Caco-2 (cell line): ENCODE measurements at regions not wholly inside any gene's neighbourhood (a gene's known extent, or its start where the extent isn't known, plus 50 kb on each side); places are given as distances from the start of the nearest gene placed in this dataset.

Source experiments
- BruUV-seq: library from RNA; stranded (reverse); fragments of 400-500 nt; replicated peaks from 2 replicates; lab custom pipeline; 2021; lab: Mats Ljungman, UMichigan
- CTCF ChIA-PET: fragments of 300-600 bp; sonication (Branson Sonifier 250); formaldehyde crosslinking; loops from one replicate; lab custom pipeline; 2022; ENCODE audit warnings: antibody characterized with exemption; lab: Charles Lee
- POLR2A ChIA-PET: fragments of 300-600 bp; sonication (Branson Sonifier 250); formaldehyde crosslinking; loops from one replicate; lab custom pipeline; 2022; ENCODE audit warnings: antibody characterized with exemption; lab: Charles Lee
- DNase-seq, 2 experiments: peaks; one replicate each; pipeline versions ENCODE4 v3.0.0 to v3.0.0-alpha.2; 2020 to 2022
- H3K27me3 ChIP-seq: replicated peaks from 2 replicates; pipeline ENCODE4 v1.6.0; 2011; ENCODE audit warnings: low read length; ENCODE audit not compliant: control insufficient read depth, insufficient read depth
- H3K36me3 ChIP-seq: 2 replicates; pipeline ENCODE4 v1.5.1; 2011; ENCODE audit warnings: low read length; ENCODE audit not compliant: control insufficient read depth, insufficient read depth
- H3K4me1 ChIP-seq: fragments of 250-450 bp; sonication (Bioruptor Pico); 2 replicates; pipeline ENCODE4 v1.5.1; 2020; ENCODE audit warnings: mild to moderate bottlenecking
- H3K4me3 ChIP-seq: 2 replicates; pipeline ENCODE4 v1.5.1; 2011; ENCODE audit warnings: low read depth, mild to moderate bottlenecking, control low read depth, low read length
- H3K9me3 ChIP-seq: fragments of 250-450 bp; sonication (Bioruptor Pico); 2 replicates; pipeline ENCODE4 v1.5.1; 2020; ENCODE audit warnings: mild to moderate bottlenecking, moderate library complexity
- H3K27ac Mint-ChIP-seq: one replicate; pipeline ENCODE4 v1.8.0; 2022; ENCODE audit warnings: mixed read lengths; ENCODE audit not compliant: unreplicated experiment
- H3K27me3 Mint-ChIP-seq: one replicate; pipeline ENCODE4 v1.8.0; 2022; ENCODE audit warnings: mixed read lengths; ENCODE audit not compliant: insufficient read depth, unreplicated experiment
- H3K36me3 Mint-ChIP-seq: one replicate; pipeline ENCODE4 v1.8.0; 2022; ENCODE audit warnings: mild to moderate bottlenecking, mixed read lengths; ENCODE audit not compliant: insufficient read depth, unreplicated experiment
- H3K4me1 Mint-ChIP-seq: one replicate; pipeline ENCODE4 v1.8.0; 2022; ENCODE audit warnings: low read depth, mixed read lengths; ENCODE audit not compliant: unreplicated experiment
- H3K4me3 Mint-ChIP-seq: one replicate; pipeline ENCODE4 v1.8.0; 2022; ENCODE audit warnings: mild to moderate bottlenecking, moderate library complexity, mixed read lengths; ENCODE audit not compliant: unreplicated experiment
- H3K9me3 Mint-ChIP-seq: one replicate; pipeline ENCODE4 v1.8.0; 2022; ENCODE audit warnings: mixed read lengths; ENCODE audit not compliant: unreplicated experiment
- CTCF ChIP-seq, 2 experiments: fragments of 200-600 bp in 1 of 2; IDR thresholded peaks; 1 replicate in 1 of 2; 2 replicates in 1 of 2; pipeline versions ENCODE4 v1.5.1 to v1.8.0; 2011 to 2022; ENCODE audit warnings: antibody characterized with exemption in 1 of 2, control low read depth in 1 of 2, inconsistent platforms in 1 of 2, low read depth in 1 of 2, low read length in 1 of 2, mild to moderate bottlenecking in 1 of 2, moderate library complexity in 1 of 2; ENCODE audit not compliant: insufficient read depth in 1 of 2, severe bottlenecking in 1 of 2, unreplicated experiment in 1 of 2
- intact Hi-C: fragments of 100-400 bp; cut with micrococcal nuclease; formaldehyde crosslinking; loops from one replicate; pipeline ENCODE4 v1.10.0; 2022; ENCODE audit not compliant: unreplicated experiment

GRCh38 chr1:62997884-62998283, 214.0 kb downstream of the ATG4C start:
- no peaks in the 10 kb centered on the region for H3K9me3 ChIP-seq
- Mint-ChIP-seq H3K27me3 (peaks cover 13% of the 10 kb centered on the region), H3K4me3 (no peak overlapping the region), H3K27ac (no peak overlapping the region), H3K4me1 (no peaks in the 10 kb centered on the region), H3K36me3 (no peaks in the 10 kb centered on the region), H3K9me3 (no peaks in the 10 kb centered on the region)
- no peaks in the 10 kb centered on the region for H3K27me3 ChIP-seq
- BruUV-seq: no TSS peak
- ChIA-PET CTCF (no interaction called here), POLR2A (no interaction called here)
- no peak for DNase-seq
- intact Hi-C loops: no loop called here
- no peaks in the 10 kb centered on the region for H3K4me1 ChIP-seq
- H3K4me3 ChIP-seq: no peak overlapping the region
- H3K36me3 ChIP-seq: no peaks in the 10 kb centered on the region
- TF ChIP-seq CTCF (IDR thresholded peaks at IDR 0.05; ENCODE audit: insufficient read depth in 1 of 2, low read depth in 1 of 2, low read length in 1 of 2, severe bottlenecking in 1 of 2, unreplicated experiment in 1 of 2): no peak

- intact Hi-C loops: no loop called here
- TF ChIP-seq CTCF (IDR thresholded peaks at IDR 0.05; ENCODE audit: insufficient read depth in 1 of 2, low read depth in 1 of 2, low read length in 1 of 2, severe bottlenecking in 1 of 2, unreplicated experiment in 1 of 2): no peak
- Histone ChIP-seq H3K9me3 (no peaks in the 10 kb centered on the region), H3K36me3 (no peaks in the 10 kb centered on the region), H3K4me1 (no peaks in the 10 kb centered on the region), H3K4me3 (no peak overlapping the region), H3K27me3 (no peaks in the 10 kb centered on the region)
- Mint-ChIP-seq H3K9me3 (no peaks in the 10 kb centered on the region), H3K4me1 (no peaks in the 10 kb centered on the region), H3K27me3 (peaks cover 7% of the 10 kb centered on the region), H3K27ac (no peak overlapping the region), H3K36me3 (no peaks in the 10 kb centered on the region), H3K4me3 (no peak overlapping the region)
- POLR2A ChIA-PET: no interaction called here
- no peak for DNase-seq
- BruUV-seq: no TSS peak
- CTCF ChIA-PET: no interaction called here
Observed at GRCh38 chr1:62998845-62999649, 215.1 kb downstream of the ATG4C start.

GRCh38 chr1:63000508-63000907, 216.6 kb downstream of the ATG4C start:
- TF ChIP-seq CTCF (IDR thresholded peaks at IDR 0.05; ENCODE audit: insufficient read depth in 1 of 2, low read depth in 1 of 2, low read length in 1 of 2, severe bottlenecking in 1 of 2, unreplicated experiment in 1 of 2): no peak
- H3K4me1 Mint-ChIP-seq: no peaks in the 10 kb centered on the region
- H3K36me3 Mint-ChIP-seq: no peaks in the 10 kb centered on the region
- BruUV-seq: no TSS peak
- H3K27me3 ChIP-seq: no peaks in the 10 kb centered on the region
- H3K9me3 Mint-ChIP-seq: no peaks in the 10 kb centered on the region
- peaks cover 7% of the 10 kb centered on the region for H3K27me3 Mint-ChIP-seq
- intact Hi-C loops: no loop called here
- H3K27ac Mint-ChIP-seq: no peak overlapping the region
- ChIA-PET CTCF (no interaction called here), POLR2A (no interaction called here)
- no peaks in the 10 kb centered on the region for H3K9me3 ChIP-seq
- H3K4me3 ChIP-seq: no peak overlapping the region
- H3K4me3 Mint-ChIP-seq: no peak overlapping the region
- H3K4me1 ChIP-seq: no peaks in the 10 kb centered on the region
- no peak for DNase-seq
- no peaks in the 10 kb centered on the region for H3K36me3 ChIP-seq
